ENCODE measurements at regions not wholly inside any gene's neighbourhood (a gene's known extent, or its start where the extent isn't known, plus 50 kb on each side); places are given as distances from the start of the nearest gene placed in this dataset.

DNA sequence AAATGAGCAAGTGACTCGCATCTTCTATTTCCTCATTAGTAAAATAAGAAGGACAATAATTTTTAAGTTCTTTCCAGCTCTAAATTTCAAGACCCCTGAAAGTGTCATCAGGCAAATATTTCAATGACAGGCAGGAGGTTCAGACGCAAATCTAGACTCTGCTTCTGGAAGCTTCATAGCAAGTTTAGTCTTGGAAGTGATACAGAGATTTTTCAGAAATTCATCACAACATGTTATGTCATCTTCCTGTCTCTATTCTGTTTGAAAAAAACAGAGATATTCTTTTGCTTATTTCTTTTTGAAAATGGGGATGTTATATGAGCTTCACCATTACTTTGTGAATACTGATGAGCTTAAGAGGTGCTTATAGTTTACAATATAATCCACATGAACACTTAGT is 74.0 kb downstream of the C3orf85 start:
- H3K4me1 ChIP-seq (replicated peaks; ENCODE audit: insufficient read depth): no peaks in the 10 kb centered on the region
- no peaks in the 10 kb centered on the region for H3K36me3 ChIP-seq (ENCODE audit: low read depth)
- H3F3A ChIP-seq (ENCODE audit: insufficient read depth, low read depth): no peaks in the 10 kb centered on the region
- DNase-seq: no peak
- H3K9me2 ChIP-seq (ENCODE audit: insufficient read depth): no peaks in the 10 kb centered on the region
- H3K4me2 ChIP-seq: no peak overlapping the region
- no peak overlapping the region for H3K27ac ChIP-seq
- no peak overlapping the region for H2AFZ ChIP-seq
- 0 out of 2 replicates have a peak, but pooled peaks cover 3% of the 10 kb centered on the region for H4K20me1 ChIP-seq (ENCODE audit: insufficient read depth)
- no peaks in the 10 kb centered on the region for H3K27me3 ChIP-seq (ENCODE audit: insufficient read depth, low read depth)
- ChIA-PET CTCF (no interaction called here), POLR2A (ENCODE audit: unreplicated experiment) (no interaction called here)
- no peaks in the 10 kb centered on the region for H3K79me2 ChIP-seq (ENCODE audit: low read depth)
- intact Hi-C loops (cut with micrococcal nuclease; ENCODE audit: unreplicated experiment): no loop called here
- no peaks in the 10 kb centered on the region for H3K9me3 ChIP-seq (ENCODE audit: insufficient read depth, low read depth)
- H3K4me3 ChIP-seq: no peak overlapping the region
- TF ChIP-seq CTCF (conservative IDR thresholded peaks at IDR 0.05) (no peak), EZH2 (IDR thresholded peaks at IDR 0.05; ENCODE audit: low read depth) (no peak)
- BruUV-seq (replicated peaks): no TSS peak

DNA sequence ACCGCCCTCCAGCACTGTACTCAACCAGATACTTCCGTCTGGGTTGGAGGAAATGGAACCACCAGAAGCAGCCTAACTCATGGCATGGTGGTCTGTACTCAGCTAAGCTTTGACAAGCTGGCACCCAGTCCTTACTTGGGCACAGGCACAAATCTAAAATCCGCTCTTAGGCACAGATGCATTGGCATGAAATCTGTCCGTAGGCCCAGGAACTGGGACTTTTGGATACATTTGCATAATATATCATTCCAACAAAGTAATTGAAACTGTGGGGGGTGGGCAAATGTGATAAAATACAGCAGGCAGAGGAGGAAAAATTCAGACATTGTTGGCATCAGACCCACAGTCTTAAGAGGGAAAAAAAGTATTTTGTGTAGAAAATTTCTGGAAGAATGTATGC is 75.4 kb downstream of the C3orf85 start:
- Histone ChIP-seq H3K9me2 (ENCODE audit: insufficient read depth) (no peaks in the 10 kb centered on the region), H3K27me3 (ENCODE audit: insufficient read depth, low read depth) (no peaks in the 10 kb centered on the region), H3K79me2 (ENCODE audit: low read depth) (no peaks in the 10 kb centered on the region), H3K36me3 (ENCODE audit: low read depth) (no peaks in the 10 kb centered on the region), H3K4me3 (no peak overlapping the region), H4K20me1 (ENCODE audit: insufficient read depth) (0 out of 2 replicates have a peak, but pooled peaks cover 3% of the 10 kb centered on the region), H3K4me2 (no peak overlapping the region), H3K27ac (no peak overlapping the region), H2AFZ (no peak overlapping the region), H3K9me3 (ENCODE audit: insufficient read depth, low read depth) (no peaks in the 10 kb centered on the region), H3K4me1 (replicated peaks; ENCODE audit: insufficient read depth) (no peaks in the 10 kb centered on the region), H3F3A (ENCODE audit: insufficient read depth, low read depth) (no peaks in the 10 kb centered on the region)
- DNase-seq: no peak
- ChIA-PET POLR2A (ENCODE audit: unreplicated experiment) (no interaction called here), CTCF (no interaction called here)
- TF ChIP-seq CTCF (conservative IDR thresholded peaks at IDR 0.05) (no peak), EZH2 (IDR thresholded peaks at IDR 0.05; ENCODE audit: low read depth) (no peak)
- intact Hi-C loops (cut with micrococcal nuclease; ENCODE audit: unreplicated experiment): no loop called here
- BruUV-seq (replicated peaks): no TSS peak

DNA sequence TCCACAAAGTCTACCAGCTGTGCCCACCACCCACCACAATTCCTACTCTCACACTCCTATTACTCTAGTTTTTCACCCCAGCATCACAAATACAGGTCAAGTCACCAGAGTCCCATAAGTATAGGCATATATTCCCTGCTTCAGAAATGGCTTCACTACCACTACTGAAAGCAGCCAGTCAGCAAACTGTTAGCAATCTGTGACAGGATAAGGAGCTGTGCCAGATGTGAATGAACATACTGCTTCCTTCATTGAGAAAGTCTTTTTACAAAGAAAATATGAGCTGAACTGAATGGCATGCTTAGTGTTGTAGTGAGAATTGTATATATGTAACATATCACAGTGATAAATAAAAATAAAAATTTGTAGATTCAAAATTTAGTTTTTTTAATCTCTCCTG is 76.8 kb downstream of the C3orf85 start:
- Histone ChIP-seq H3K36me3 (ENCODE audit: low read depth) (no peaks in the 10 kb centered on the region), H2AFZ (no peak overlapping the region), H3K27me3 (ENCODE audit: insufficient read depth, low read depth) (no peaks in the 10 kb centered on the region), H3K79me2 (ENCODE audit: low read depth) (no peaks in the 10 kb centered on the region), H3K4me3 (no peak overlapping the region), H3K4me2 (no peak overlapping the region), H3F3A (ENCODE audit: insufficient read depth, low read depth) (no peaks in the 10 kb centered on the region), H3K9me2 (ENCODE audit: insufficient read depth) (no peaks in the 10 kb centered on the region), H3K27ac (no peak overlapping the region), H3K4me1 (replicated peaks; ENCODE audit: insufficient read depth) (no peaks in the 10 kb centered on the region), H3K9me3 (ENCODE audit: insufficient read depth, low read depth) (no peaks in the 10 kb centered on the region), H4K20me1 (ENCODE audit: insufficient read depth) (0 out of 2 replicates have a peak, but pooled peaks cover 3% of the 10 kb centered on the region)
- ChIA-PET POLR2A (ENCODE audit: unreplicated experiment) (no interaction called here), CTCF (no interaction called here)
- no TSS peak for BruUV-seq (replicated peaks)
- no peak for DNase-seq
- TF ChIP-seq EZH2 (IDR thresholded peaks at IDR 0.05; ENCODE audit: low read depth) (no peak), CTCF (conservative IDR thresholded peaks at IDR 0.05) (no peak)
- intact Hi-C loops (cut with micrococcal nuclease; ENCODE audit: unreplicated experiment): no loop called here
